Spleen (tissue), 11 donors: ENCODE measurements at regions not wholly inside any gene's neighbourhood (a gene's known extent, or its start where the extent isn't known, plus 50 kb on each side); places are given as distances from the start of the nearest gene placed in this dataset.

ENCODE experiments used
- DNase-seq: peaks from one replicate; pipeline ENCODE4 v3.0.0-alpha.2; 2020
- H3K27ac ChIP-seq, 8 donors: fragments of 200-600 bp; sonication (generic) in 7 of 8; 1 replicate in 4 of 8; 2 replicates in 4 of 8; pipeline versions ENCODE4 v1.5.0 to v1.8.0; 2016 to 2021; ENCODE audit warnings: inconsistent platforms in 4 of 8, mild to moderate bottlenecking in 4 of 8, moderate library complexity in 1 of 8
- H3K27me3 ChIP-seq, 7 donors: fragments of 200-600 bp; sonication (generic) in 6 of 7; replicated peaks in 1 of 7; 1 replicate in 4 of 7; 2 replicates in 3 of 7; pipeline versions ENCODE4 v1.5.0 to v1.8.0; 2016 to 2021; ENCODE audit warnings: inconsistent platforms in 3 of 7, mild to moderate bottlenecking in 1 of 7
- H3K36me3 ChIP-seq, 6 donors: fragments of 200-600 bp; sonication (generic) in 5 of 6; 1 replicate in 4 of 6; 2 replicates in 2 of 6; pipeline versions ENCODE4 v1.5.0 to v1.8.0; 2016 to 2021; ENCODE audit warnings: inconsistent platforms in 2 of 6
- H3K4me1 ChIP-seq, 6 donors: fragments of 200-600 bp; sonication (generic) in 5 of 6; 1 replicate in 3 of 6; 2 replicates in 3 of 6; pipeline versions ENCODE4 v1.5.0 to v1.8.0; 2016 to 2021; ENCODE audit warnings: inconsistent platforms in 3 of 6
- H3K4me3 ChIP-seq, 8 donors: fragments of 200-600 bp; sonication (generic) in 7 of 8; 1 replicate in 4 of 8; 2 replicates in 4 of 8; pipeline versions ENCODE4 v1.5.0 to v1.8.0; 2016 to 2021; ENCODE audit warnings: inconsistent platforms in 4 of 8, mild to moderate bottlenecking in 4 of 8, moderate library complexity in 2 of 8
- H3K9me3 ChIP-seq, 8 donors: fragments of 200-600 bp; sonication (generic) in 7 of 8; 1 replicate in 4 of 8; 2 replicates in 4 of 8; pipeline versions ENCODE4 v1.5.0 to v1.8.0; 2016 to 2021; ENCODE audit warnings: inconsistent platforms in 4 of 8
- POLR2A ChIP-seq, 3 donors: fragments of 450-650 bp; IDR thresholded peaks; one replicate each; pipeline ENCODE4 v1.5.1; 2017; ENCODE audit warnings: antibody characterized with exemption in 3 of 3, mild to moderate bottlenecking in 1 of 3
- POLR2AphosphoS5 ChIP-seq, 3 donors: sonication (generic); formaldehyde crosslinking; IDR thresholded peaks; one replicate each; pipeline ENCODE4 v1.5.1; 2017; ENCODE audit warnings: antibody characterized with exemption in 3 of 3
- WGBS, 5 donors: extraction: QIAGEN DNeasy Blood & Tissue Kit in 3 of 5; methylation state at CpG; one replicate each; pipeline versions ENCODE4 v1.1.5 to v1.1.7; 2013 to 2018; 5-methylcytosine and 5-hydroxymethylcytosine counted together
- intact Hi-C: fragments of 100-400 bp; cut with DNase I; formaldehyde crosslinking; loops from one replicate; pipeline ENCODE4 v1.15.0; 2023; ENCODE audit warnings: low total_unique reads
- TF ChIP-seq, protein P1 (sequence below), 11 experiments: fragments of 200-600 bp in 7 of 11; fragments of 450-650 bp in 4 of 11; sonication (generic) in 4 of 11; IDR thresholded peaks in 8 of 11; conservative IDR thresholded peaks in 3 of 11; 1 replicate in 7 of 11; 2 replicates in 4 of 11; pipeline versions ENCODE4 v1.4.0 to v1.8.0; 2016 to 2021; ENCODE audit warnings: antibody characterized with exemption in 11 of 11, inconsistent platforms in 4 of 11, mild to moderate bottlenecking in 1 of 11
- donor health status: healthy with polysubstance abuse.
- donor health status: DM: no; HTN: no; CAD: no; lungs with moderate emphysema.
- donor health status: DM: no; HTN: no; CAD: no.
- donor health status: Bipolar disorder and iron deficiency.
- donor health status: healthy.
- donor health status: DM: no; HTN: no; CAD: no.
- donor health status: DM: yes; HTN: yes; CAD: no.

DNA sequence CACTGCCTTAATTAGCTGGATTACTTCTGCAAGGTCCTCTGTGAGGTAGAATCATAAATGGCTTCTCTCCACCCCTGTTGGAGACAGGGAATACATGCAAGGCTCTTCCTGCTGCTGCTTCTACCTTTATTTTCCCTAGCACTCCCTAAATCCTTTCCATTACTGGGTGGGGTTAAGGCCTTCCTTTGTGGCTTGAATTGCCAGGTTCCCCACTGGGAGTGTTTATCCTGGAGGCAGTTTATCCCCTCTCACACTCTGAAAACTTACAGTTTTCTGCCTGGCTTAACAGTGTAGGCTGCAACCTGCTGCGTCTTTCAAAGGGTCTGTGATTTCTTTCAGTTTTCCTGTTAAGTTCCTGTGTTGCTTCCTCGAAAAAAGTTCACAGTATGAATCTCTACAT is 1062.3 kb upstream of the CRIM1 start:
- Histone ChIP-seq H3K4me3 (no peak overlapping the region), H3K27me3 (no peaks in the 10 kb centered on the region), H3K4me1 (no peaks in the 10 kb centered on the region), H3K27ac (no peak overlapping the region), H3K9me3 (peaks cover 0 to 24% (median 1%) of the 10 kb centered on the region in 8 donors), H3K36me3 (no peaks in the 10 kb centered on the region)
- no peak for TF ChIP-seq POLR2AphosphoS5 (IDR thresholded peaks at IDR 0.05)
- TF ChIP-seq, protein P1, sequence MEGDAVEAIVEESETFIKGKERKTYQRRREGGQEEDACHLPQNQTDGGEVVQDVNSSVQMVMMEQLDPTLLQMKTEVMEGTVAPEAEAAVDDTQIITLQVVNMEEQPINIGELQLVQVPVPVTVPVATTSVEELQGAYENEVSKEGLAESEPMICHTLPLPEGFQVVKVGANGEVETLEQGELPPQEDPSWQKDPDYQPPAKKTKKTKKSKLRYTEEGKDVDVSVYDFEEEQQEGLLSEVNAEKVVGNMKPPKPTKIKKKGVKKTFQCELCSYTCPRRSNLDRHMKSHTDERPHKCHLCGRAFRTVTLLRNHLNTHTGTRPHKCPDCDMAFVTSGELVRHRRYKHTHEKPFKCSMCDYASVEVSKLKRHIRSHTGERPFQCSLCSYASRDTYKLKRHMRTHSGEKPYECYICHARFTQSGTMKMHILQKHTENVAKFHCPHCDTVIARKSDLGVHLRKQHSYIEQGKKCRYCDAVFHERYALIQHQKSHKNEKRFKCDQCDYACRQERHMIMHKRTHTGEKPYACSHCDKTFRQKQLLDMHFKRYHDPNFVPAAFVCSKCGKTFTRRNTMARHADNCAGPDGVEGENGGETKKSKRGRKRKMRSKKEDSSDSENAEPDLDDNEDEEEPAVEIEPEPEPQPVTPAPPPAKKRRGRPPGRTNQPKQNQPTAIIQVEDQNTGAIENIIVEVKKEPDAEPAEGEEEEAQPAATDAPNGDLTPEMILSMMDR (IDR thresholded peaks at IDR 0.05 in 8 of 11, conservative IDR thresholded peaks at IDR 0.05 in 3 of 11): no peak
- no peak for TF ChIP-seq POLR2A (IDR thresholded peaks at IDR 0.05)
- WGBS, 5 donors: 21 to 41% (median 33%) methylated on average over 2 of the region's 2 CpGs
- intact Hi-C loops: no loop called here
- DNase-seq: no peak

DNA sequence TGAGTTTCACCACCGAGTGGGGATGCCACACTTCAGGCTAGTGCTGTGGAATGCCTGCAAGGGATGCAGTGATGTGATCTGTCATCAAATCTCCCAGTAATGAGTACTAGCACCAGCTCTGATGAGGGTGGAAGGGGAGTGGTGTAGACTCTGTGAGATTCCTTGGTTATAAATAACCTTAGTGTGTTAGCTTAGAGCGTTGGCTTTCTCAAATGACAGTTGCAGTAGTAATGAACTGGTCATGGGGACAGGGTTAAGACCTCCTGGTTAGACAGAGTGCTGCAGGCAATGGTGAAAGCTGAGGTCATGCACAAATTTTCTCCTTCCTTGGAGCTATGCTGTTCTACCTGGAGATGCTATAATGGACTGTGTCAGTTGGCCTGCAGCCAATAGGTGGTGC is 1063.4 kb upstream of the CRIM1 start:
- intact Hi-C loops: no loop called here
- no peak for DNase-seq
- WGBS, 5 donors: 73 to 83% (median 76%) methylated on average over 2 of the region's 2 CpGs
- H3K36me3 ChIP-seq: no peaks in the 10 kb centered on the region
- no peaks in the 10 kb centered on the region for H3K4me1 ChIP-seq
- peaks cover 0 to 24% (median 1%) of the 10 kb centered on the region in 8 donors for H3K9me3 ChIP-seq
- H3K4me3 ChIP-seq: no peak overlapping the region
- no peak overlapping the region for H3K27ac ChIP-seq
- H3K27me3 ChIP-seq: no peaks in the 10 kb centered on the region
- TF ChIP-seq POLR2A (IDR thresholded peaks at IDR 0.05) (no peak), POLR2AphosphoS5 (IDR thresholded peaks at IDR 0.05) (no peak)
- TF ChIP-seq, protein P1 (IDR thresholded peaks at IDR 0.05 in 8 of 11, conservative IDR thresholded peaks at IDR 0.05 in 3 of 11): no peak

DNA sequence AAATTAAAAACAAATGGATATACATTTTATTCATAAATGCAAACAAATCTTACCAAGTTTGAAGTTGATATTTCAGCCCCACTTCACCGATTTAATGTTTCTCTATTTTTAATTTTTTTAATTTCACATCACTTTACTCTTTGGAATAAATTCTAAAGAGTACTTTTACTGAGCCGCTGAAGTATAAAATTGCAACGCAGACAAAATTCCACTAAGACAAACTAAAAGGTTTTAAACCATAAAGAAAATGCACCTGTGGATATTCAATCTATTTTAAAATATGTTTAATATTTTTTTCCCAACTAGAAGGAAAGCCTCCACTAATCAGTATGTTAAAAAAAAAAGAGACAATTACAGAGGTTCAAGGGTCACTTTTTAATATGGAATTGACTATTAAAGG is 1073.9 kb upstream of the CRIM1 start:
- intact Hi-C loops: no loop called here

DNA sequence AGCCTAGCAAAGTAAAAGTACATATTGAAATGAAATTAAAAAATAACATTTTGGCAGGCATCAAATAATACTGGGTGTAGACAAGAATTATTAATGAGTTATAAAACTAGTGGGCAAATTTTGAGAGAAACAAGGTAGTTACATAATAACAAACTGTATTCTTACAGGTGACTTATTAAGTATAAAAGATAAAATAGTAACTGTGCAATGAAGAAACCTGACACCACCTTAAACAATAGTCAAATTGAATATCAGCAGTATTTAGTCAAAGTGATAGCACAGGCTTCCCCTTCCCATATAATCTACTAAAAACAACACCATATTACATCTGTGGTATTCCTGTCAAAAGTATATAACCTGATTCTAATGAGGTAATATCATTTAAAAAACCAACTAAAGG is 1099.8 kb upstream of the CRIM1 start:
- intact Hi-C loops: no loop called here
- Histone ChIP-seq H3K4me1 (no peaks in the 10 kb centered on the region), H3K36me3 (no peaks in the 10 kb centered on the region), H3K27me3 (no peaks in the 10 kb centered on the region), H3K9me3 (peaks cover 0 to 13% (median 4%) of the 10 kb centered on the region in 8 donors), H3K27ac (no peak overlapping the region), H3K4me3 (no peak overlapping the region)
- no peak for TF ChIP-seq POLR2A (IDR thresholded peaks at IDR 0.05)
- TF ChIP-seq POLR2AphosphoS5 (IDR thresholded peaks at IDR 0.05): no peak
- no peak for DNase-seq

More for the DNA sequence above, 1073.9 kb upstream of the CRIM1 start:
- DNase-seq: no peak
- H3K36me3 ChIP-seq: no peaks in the 10 kb centered on the region
- H3K4me1 ChIP-seq: no peaks in the 10 kb centered on the region
- TF ChIP-seq POLR2AphosphoS5 (IDR thresholded peaks at IDR 0.05): no peak
- no peak for TF ChIP-seq POLR2A (IDR thresholded peaks at IDR 0.05)
- TF ChIP-seq, protein P1 (IDR thresholded peaks at IDR 0.05 in 8 of 11, conservative IDR thresholded peaks at IDR 0.05 in 3 of 11): no peak
- H3K4me3 ChIP-seq: no peak overlapping the region
- H3K9me3 ChIP-seq: peaks cover 0 to 8% (median 0%) of the 10 kb centered on the region in 8 donors
- no peaks in the 10 kb centered on the region for H3K27me3 ChIP-seq
- H3K27ac ChIP-seq: no peak overlapping the region
- 87 to 94% (median 90%) methylated on average over 3 of the region's 3 CpGs for WGBS, 5 donors

DNA sequence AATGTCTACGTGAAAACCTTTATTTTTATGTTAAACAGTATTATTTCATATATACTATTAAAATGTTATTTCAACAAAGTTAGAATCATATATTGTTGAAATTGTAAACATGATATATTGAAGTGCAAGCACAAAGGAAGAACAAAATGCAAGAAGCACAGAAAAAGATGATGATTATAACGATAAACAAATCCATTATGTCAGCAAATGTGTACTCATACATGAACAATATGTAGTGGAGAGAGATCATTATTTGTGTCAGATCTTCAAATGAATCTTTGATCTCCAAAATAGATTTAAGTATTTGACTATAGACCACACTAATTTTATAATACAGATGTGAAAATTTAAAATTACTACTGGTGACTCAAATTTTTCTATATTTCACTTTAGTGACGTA is 1104.4 kb upstream of the CRIM1 start:
- intact Hi-C loops: no loop called here
- TF ChIP-seq POLR2A (IDR thresholded peaks at IDR 0.05) (no peak), POLR2AphosphoS5 (IDR thresholded peaks at IDR 0.05) (no peak)
- TF ChIP-seq, protein P1 (IDR thresholded peaks at IDR 0.05 in 8 of 11, conservative IDR thresholded peaks at IDR 0.05 in 3 of 11): no peak
- WGBS, 5 donors: 76 to 84% (median 76%) methylated on average over 3 of the region's 3 CpGs

More for the DNA sequence above, 1104.4 kb upstream of the CRIM1 start:
- Histone ChIP-seq H3K4me3 (no peak overlapping the region), H3K27ac (no peak overlapping the region), H3K4me1 (no peaks in the 10 kb centered on the region), H3K27me3 (no peaks in the 10 kb centered on the region), H3K36me3 (no peaks in the 10 kb centered on the region), H3K9me3 (peaks cover 0 to 31% (median 15%) of the 10 kb centered on the region in 8 donors)
- DNase-seq: no peak
